H1 (cell line): ENCODE measurements at regions not wholly inside any gene's neighbourhood (a gene's known extent, or its start where the extent isn't known, plus 50 kb on each side); places are given as distances from the start of the nearest gene placed in this dataset.
"Not testable (repeated sequence)": the region's sequence is repeated elsewhere in the genome, so short reads cannot be mapped to it uniquely, and the experiment has no call there.

Source experiments
- CTCF ChIA-PET: fragments of 300-600 bp; sonication (Branson Sonifier 250); formaldehyde crosslinking; loops from one replicate; lab custom pipeline; 2021; ENCODE audit not compliant: partially characterized antibody; lab: Charles Lee
- POLR2A ChIA-PET: fragments of 300-600 bp; sonication (Branson Sonifier 250); formaldehyde crosslinking; loops from one replicate; lab custom pipeline; 2021; ENCODE audit warnings: inconsistent platforms; ENCODE audit not compliant: partially characterized antibody; lab: Charles Lee
- DNase-seq, 2 experiments: peaks; one replicate each; pipeline versions ENCODE4 v3.0.0 to v3.0.0-alpha.2; 2010 to 2022; ENCODE audit warnings: low spot score in 2 of 2, low read depth in 1 of 2, mixed read lengths in 1 of 2
- FAIRE-seq: peaks from 2 replicates; lab custom pipeline; 2011; peaks lifted over from hg19 to GRCh38; lab: Jason Lieb, UNC
- H2AFZ ChIP-seq: 2 replicates; pipeline ENCODE4 v1.8.1; 2012; ENCODE audit warnings: low read length, inconsistent platforms
- H2AK5ac ChIP-seq: 2 replicates; pipeline ENCODE4 v1.6.1; 2013; ENCODE audit warnings: low read depth, low read length
- H2BK120ac ChIP-seq: replicated peaks from 2 replicates; pipeline ENCODE3; 2013; ENCODE audit warnings: low read depth, low read length, inconsistent platforms
- H2BK12ac ChIP-seq: 2 replicates; pipeline ENCODE4 v1.6.1; 2013; ENCODE audit warnings: low read depth, low read length
- H2BK15ac ChIP-seq: 2 replicates; pipeline ENCODE4 v1.6.1; 2013; ENCODE audit warnings: low read length
- H2BK20ac ChIP-seq: 2 replicates; pipeline ENCODE4 v1.6.1; 2013; ENCODE audit warnings: low read length
- H2BK5ac ChIP-seq: 2 replicates; pipeline ENCODE4 v1.6.1; 2013; ENCODE audit warnings: low read depth, low read length
- H3K14ac ChIP-seq: 2 replicates; pipeline ENCODE4 v1.6.1; 2013; ENCODE audit warnings: inconsistent platforms; ENCODE audit not compliant: insufficient read length
- H3K18ac ChIP-seq: 2 replicates; pipeline ENCODE4 v1.6.1; 2013; ENCODE audit warnings: low read length; ENCODE audit errors: extremely low read depth
- H3K23ac ChIP-seq: 2 replicates; pipeline ENCODE4 v1.6.1; 2013; ENCODE audit warnings: inconsistent platforms; ENCODE audit not compliant: insufficient read length
- H3K23me2 ChIP-seq: 2 replicates; pipeline ENCODE4 v1.6.1; 2013; ENCODE audit warnings: low read depth, low read length
- H3K27ac ChIP-seq: 2 replicates; pipeline ENCODE4 v1.6.1; 2011; ENCODE audit warnings: low read depth, low read length, inconsistent platforms
- H3K27me3 ChIP-seq, 4 experiments: replicated peaks in 1 of 4; 1 replicate in 1 of 4; 2 replicates in 3 of 4; pipeline versions ENCODE4 v1.6.1 to v1.8.1; 2011 to 2013; ENCODE audit warnings: low read length in 3 of 4, mild to moderate bottlenecking in 3 of 4, inconsistent platforms in 2 of 4, mixed read lengths in 2 of 4, moderate library complexity in 1 of 4; ENCODE audit not compliant: control insufficient read depth in 3 of 4, insufficient read depth in 3 of 4; ENCODE audit errors: extremely low read depth in 1 of 4
- H3K36me3 ChIP-seq, 4 experiments: 2 replicates each; pipeline versions ENCODE4 v1.6.1 to v1.8.1; 2011 to 2013; ENCODE audit warnings: mild to moderate bottlenecking in 4 of 4, low read length in 3 of 4, moderate library complexity in 2 of 4, control low read depth in 1 of 4, inconsistent platforms in 1 of 4; ENCODE audit not compliant: insufficient read depth in 4 of 4, control insufficient read depth in 2 of 4
- H3K4ac ChIP-seq: replicated peaks from 2 replicates; pipeline ENCODE3; 2013; ENCODE audit warnings: low read length, low read depth, mixed read lengths, inconsistent platforms; ENCODE audit not compliant: insufficient read length
- H3K4me1 ChIP-seq, 4 experiments: replicated peaks in 1 of 4; 1 replicate in 1 of 4; 2 replicates in 3 of 4; pipeline versions ENCODE4 v1.6.1 to v1.8.1; 2011 to 2013; ENCODE audit warnings: low read length in 3 of 4, inconsistent platforms in 2 of 4, mixed read lengths in 1 of 4; ENCODE audit not compliant: insufficient read depth in 4 of 4, control insufficient read depth in 3 of 4
- H3K4me2 ChIP-seq, 2 experiments: 2 replicates each; pipeline versions ENCODE4 v1.6.1 to v1.8.1; 2011 to 2013; ENCODE audit warnings: low read depth in 2 of 2, low read length in 2 of 2, control low read depth in 1 of 2, inconsistent platforms in 1 of 2, mild to moderate bottlenecking in 1 of 2; ENCODE audit not compliant: insufficient read depth in 1 of 2
- H3K4me3 ChIP-seq, 4 experiments: fragments of 200-600, 300-600 bp in 1 of 4; sonication (generic), shearing (Covaris generic), sonication (Bioruptor Twin) in 1 of 4; 2 replicates each; pipeline versions ENCODE4 v1.5.1 to v1.8.1; 2011 to 2016; ENCODE audit warnings: low read length in 4 of 4, low read depth in 3 of 4, control low read depth in 2 of 4, inconsistent platforms in 2 of 4, mild to moderate bottlenecking in 2 of 4, mixed read lengths in 1 of 4, moderate library complexity in 1 of 4; ENCODE audit not compliant: insufficient read depth in 2 of 4; ENCODE audit errors: extremely low read depth in 1 of 4
- H3K56ac ChIP-seq: replicated peaks from 2 replicates; pipeline ENCODE3; 2013; ENCODE audit warnings: low read depth, mild to moderate bottlenecking, mixed read lengths, low read length, inconsistent platforms; ENCODE audit not compliant: insufficient read length
- H3K79me1 ChIP-seq: 2 replicates; pipeline ENCODE4 v1.6.1; 2013; ENCODE audit warnings: low read depth, low read length, control low read depth
- H3K79me2 ChIP-seq, 2 experiments: 2 replicates each; pipeline versions ENCODE4 v1.6.1 to v1.8.1; 2012 to 2013; ENCODE audit warnings: low read length in 2 of 2, mild to moderate bottlenecking in 2 of 2, inconsistent platforms in 1 of 2; ENCODE audit not compliant: insufficient read depth in 2 of 2, control insufficient read depth in 1 of 2
- H3K9ac ChIP-seq, 4 experiments: replicated peaks in 1 of 4; 1 replicate in 1 of 4; 2 replicates in 3 of 4; pipeline versions ENCODE4 v1.6.1 to v1.8.1; 2011 to 2013; ENCODE audit warnings: low read depth in 3 of 4, low read length in 3 of 4, control low read depth in 2 of 4, mild to moderate bottlenecking in 2 of 4, moderate library complexity in 2 of 4, inconsistent platforms in 1 of 4; ENCODE audit errors: extremely low read depth in 1 of 4
- H3K9me3 ChIP-seq, 2 experiments: 2 replicates each; pipeline versions ENCODE4 v1.6.1 to v1.8.1; 2012 to 2013; ENCODE audit warnings: mild to moderate bottlenecking in 2 of 2, moderate library complexity in 2 of 2, control low read depth in 1 of 2, inconsistent platforms in 1 of 2, low read depth in 1 of 2, low read length in 1 of 2, mixed read lengths in 1 of 2; ENCODE audit not compliant: insufficient read depth in 2 of 2
- H4K20me1 ChIP-seq, 2 experiments: replicated peaks in 1 of 2; 2 replicates each; pipeline versions ENCODE3 to v1.8.1; 2011 to 2013; ENCODE audit warnings: inconsistent platforms in 2 of 2, low read length in 2 of 2, mild to moderate bottlenecking in 1 of 2; ENCODE audit not compliant: insufficient read depth in 2 of 2, control insufficient read depth in 1 of 2
- H4K5ac ChIP-seq: 2 replicates; pipeline ENCODE4 v1.6.1; 2013; ENCODE audit warnings: low read length, low read depth, mixed read lengths, inconsistent platforms; ENCODE audit not compliant: insufficient read length
- H4K8ac ChIP-seq: 2 replicates; pipeline ENCODE4 v1.8.0; 2013; ENCODE audit warnings: mild to moderate bottlenecking, moderate library complexity, low read length, inconsistent platforms; ENCODE audit not compliant: insufficient read depth; ENCODE audit errors: extremely low read depth
- H4K91ac ChIP-seq: replicated peaks from 2 replicates; pipeline ENCODE3; 2013; ENCODE audit warnings: low read length, mixed read lengths, inconsistent platforms; ENCODE audit not compliant: insufficient read length
- WGBS, 2 experiments: shearing (Covaris generic) in 1 of 2; methylation state at CpG; one replicate each; pipeline versions ENCODE4 v1.1.6 to v1.1.7; 2013 to 2015; ENCODE audit warnings: low lambda C conversion rate in 2 of 2, mixed read lengths in 2 of 2, inconsistent platforms in 1 of 2, low coverage in 1 of 2, missing lambda C conversion rate in 1 of 2; ENCODE audit not compliant: insufficient replicate concordance in 2 of 2, insufficient coverage in 1 of 2, insufficient read length in 1 of 2; ENCODE audit errors: extremely low coverage in 1 of 2, missing lambda C conversion rate in 1 of 2; 5-methylcytosine and 5-hydroxymethylcytosine counted together

DNA sequence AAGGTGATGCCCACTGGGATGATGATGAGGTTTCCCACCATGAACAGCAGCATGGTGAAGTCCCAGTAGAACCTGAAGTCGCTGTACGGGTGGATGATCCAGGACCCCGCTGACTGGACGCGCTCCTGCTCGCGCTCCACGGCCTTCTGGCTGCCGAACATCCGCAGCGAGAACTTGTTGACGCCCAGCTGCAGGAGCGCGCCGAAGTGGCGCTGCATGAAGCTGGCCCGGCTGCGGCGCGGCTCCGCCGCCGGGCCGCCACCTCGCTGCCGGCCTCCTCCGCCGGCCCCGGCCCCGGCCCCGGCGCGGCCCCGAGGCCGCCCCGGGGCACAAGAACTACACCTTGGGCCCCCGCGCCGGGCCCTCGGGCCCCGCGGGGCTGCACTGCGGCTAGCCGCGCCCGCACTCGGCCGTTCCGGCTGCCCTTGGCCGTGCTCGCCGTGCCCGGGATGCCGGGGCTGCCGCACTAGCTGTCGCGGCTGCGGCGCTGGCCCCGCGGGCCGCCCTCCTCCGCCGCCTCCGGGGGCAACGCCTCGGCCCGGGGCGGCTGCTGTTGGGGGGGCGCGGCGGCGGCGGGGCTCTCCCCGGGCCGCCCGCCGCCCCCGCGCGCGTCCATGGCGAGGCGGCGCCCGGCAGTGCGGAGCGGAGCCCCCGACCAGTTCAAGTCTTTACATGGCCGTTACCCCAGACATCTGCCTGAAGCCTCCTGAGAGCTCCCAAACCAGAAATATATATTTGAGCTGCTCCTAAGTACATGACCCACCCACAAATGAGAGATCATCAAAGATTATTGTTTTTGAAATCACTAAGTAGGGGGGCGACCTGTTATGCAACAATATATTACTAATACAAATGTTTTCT, 87.8 kb downstream of the GOLGA8K start:
- H3K56ac ChIP-seq, H3K9ac ChIP-seq, H4K8ac ChIP-seq, H3K4ac ChIP-seq, H4K5ac ChIP-seq, H2BK15ac ChIP-seq, H3K23ac ChIP-seq, H2BK120ac ChIP-seq, H3K23me2 ChIP-seq, H2BK12ac ChIP-seq, H3K4me3 ChIP-seq, FAIRE-seq, H3K79me2 ChIP-seq, DNase-seq, H3K9me3 ChIP-seq, H4K91ac ChIP-seq, H3K27ac ChIP-seq, H2AFZ ChIP-seq, H3K4me1 ChIP-seq, H3K14ac ChIP-seq, H3K79me1 ChIP-seq, H3K36me3 ChIP-seq, H2AK5ac ChIP-seq, POLR2A ChIA-PET, H3K18ac ChIP-seq, H4K20me1 ChIP-seq, H3K27me3 ChIP-seq, CTCF ChIA-PET, H2BK5ac ChIP-seq, H2BK20ac ChIP-seq: not testable (repeated sequence)
- 0 out of 4 replicates have a peak overlapping the region, but pooled peaks of 1 of the 2 experiments have one; percentile 46 for H3K4me2 ChIP-seq
- 6% methylated on average over 11 of the region's 91 CpGs; no CpG with 5 or more reads in 1 of the 2 experiments for WGBS, 2 experiments
